ENCODE measurements at regions not wholly inside any gene's neighbourhood (a gene's known extent, or its start where the extent isn't known, plus 50 kb on each side); places are given as distances from the start of the nearest gene placed in this dataset.

DNA sequence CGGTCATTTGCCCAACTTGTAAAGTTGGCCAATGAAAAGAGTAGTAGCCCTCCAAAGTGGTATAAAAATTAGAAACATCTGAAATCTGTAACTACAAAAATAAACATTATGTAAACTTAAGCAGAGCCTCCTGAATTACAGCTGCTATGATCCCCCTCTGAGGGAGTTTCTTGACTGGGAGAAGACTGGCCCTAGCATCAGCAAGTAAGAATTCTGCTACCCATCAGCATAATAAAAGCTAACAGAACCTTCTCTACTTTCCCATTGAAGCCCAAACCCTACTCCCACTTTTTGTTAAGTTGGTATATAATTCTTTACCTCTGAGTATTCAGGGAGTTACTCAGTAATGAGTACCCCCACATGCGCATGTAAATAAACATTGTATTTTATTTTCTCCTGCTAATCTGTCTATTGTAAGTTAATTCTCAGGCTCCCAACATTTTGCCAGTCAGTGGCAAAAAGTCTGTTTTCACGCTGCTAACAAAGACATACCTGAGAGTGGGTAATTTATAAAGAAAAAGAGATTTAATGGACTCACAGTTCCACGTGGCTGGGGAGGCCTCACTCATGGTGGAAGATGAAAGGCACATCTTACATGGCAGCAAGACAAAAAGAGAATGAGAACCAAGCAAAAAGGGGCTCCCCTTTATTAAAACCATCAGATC lies 71.3 kb downstream of the MYL12B start:
- H3K9ac ChIP-seq (ENCODE audit: low read depth in 2 of 2, low read length in 2 of 2), result no peak overlapping the region
- H3K4me3 ChIP-seq, result no peak overlapping the region
- intact Hi-C loops (cut with DNase I), result no loop called here
- no peaks in the 10 kb centered on the region for H3K36me3 ChIP-seq
- no peak for DNase-seq
- TF ChIP-seq, protein P1, sequence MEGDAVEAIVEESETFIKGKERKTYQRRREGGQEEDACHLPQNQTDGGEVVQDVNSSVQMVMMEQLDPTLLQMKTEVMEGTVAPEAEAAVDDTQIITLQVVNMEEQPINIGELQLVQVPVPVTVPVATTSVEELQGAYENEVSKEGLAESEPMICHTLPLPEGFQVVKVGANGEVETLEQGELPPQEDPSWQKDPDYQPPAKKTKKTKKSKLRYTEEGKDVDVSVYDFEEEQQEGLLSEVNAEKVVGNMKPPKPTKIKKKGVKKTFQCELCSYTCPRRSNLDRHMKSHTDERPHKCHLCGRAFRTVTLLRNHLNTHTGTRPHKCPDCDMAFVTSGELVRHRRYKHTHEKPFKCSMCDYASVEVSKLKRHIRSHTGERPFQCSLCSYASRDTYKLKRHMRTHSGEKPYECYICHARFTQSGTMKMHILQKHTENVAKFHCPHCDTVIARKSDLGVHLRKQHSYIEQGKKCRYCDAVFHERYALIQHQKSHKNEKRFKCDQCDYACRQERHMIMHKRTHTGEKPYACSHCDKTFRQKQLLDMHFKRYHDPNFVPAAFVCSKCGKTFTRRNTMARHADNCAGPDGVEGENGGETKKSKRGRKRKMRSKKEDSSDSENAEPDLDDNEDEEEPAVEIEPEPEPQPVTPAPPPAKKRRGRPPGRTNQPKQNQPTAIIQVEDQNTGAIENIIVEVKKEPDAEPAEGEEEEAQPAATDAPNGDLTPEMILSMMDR (IDR thresholded peaks at IDR 0.05), result no peak
- H3K27ac ChIP-seq, result no peak overlapping the region
- no peaks in the 10 kb centered on the region for H3K4me1 ChIP-seq
- no peaks in the 10 kb centered on the region for H3K9me3 ChIP-seq
- H3K27me3 ChIP-seq, result no peaks in the 10 kb centered on the region

DNA sequence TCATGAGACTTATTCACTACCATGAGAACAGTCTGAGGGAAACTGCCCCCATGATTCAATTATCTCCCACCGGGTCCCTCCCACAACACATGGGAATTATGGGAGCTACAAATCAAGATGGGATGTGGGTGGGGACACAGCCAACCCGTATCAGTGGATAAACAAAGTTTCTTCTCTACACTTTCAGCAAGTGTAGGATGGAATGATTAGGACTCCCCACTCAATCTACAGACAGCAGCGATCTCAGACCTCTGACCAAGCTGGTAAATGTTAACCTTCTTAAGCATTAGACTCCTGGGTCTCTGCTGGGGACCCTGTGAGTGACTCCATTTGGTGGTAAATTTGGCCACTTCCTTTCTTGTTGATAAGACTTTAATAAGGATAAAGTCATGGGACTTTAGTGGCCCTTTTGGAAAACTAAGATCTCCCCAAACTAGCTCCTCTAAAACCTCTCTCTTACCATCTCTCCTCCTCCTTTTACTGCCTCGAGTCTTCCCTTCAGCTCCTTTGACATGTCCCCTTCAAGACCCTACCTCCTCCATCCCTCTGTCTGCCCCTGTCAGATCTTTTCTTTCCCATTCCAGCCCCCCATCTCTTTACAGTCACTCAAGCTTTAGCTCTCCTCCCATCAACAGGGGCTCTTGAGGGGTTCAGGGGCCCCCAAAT lies 71.9 kb downstream of the MYL12B start:
- Histone ChIP-seq H3K27me3 (no peaks in the 10 kb centered on the region), H3K9ac (ENCODE audit: low read depth in 2 of 2, low read length in 2 of 2) (no peak overlapping the region), H3K36me3 (no peaks in the 10 kb centered on the region), H3K9me3 (no peaks in the 10 kb centered on the region), H3K27ac (no peak overlapping the region), H3K4me3 (no peak overlapping the region), H3K4me1 (no peaks in the 10 kb centered on the region)
- no peak for DNase-seq
- intact Hi-C loops (cut with DNase I), result no loop called here
- TF ChIP-seq, protein P1 (IDR thresholded peaks at IDR 0.05), result no peak

DNA sequence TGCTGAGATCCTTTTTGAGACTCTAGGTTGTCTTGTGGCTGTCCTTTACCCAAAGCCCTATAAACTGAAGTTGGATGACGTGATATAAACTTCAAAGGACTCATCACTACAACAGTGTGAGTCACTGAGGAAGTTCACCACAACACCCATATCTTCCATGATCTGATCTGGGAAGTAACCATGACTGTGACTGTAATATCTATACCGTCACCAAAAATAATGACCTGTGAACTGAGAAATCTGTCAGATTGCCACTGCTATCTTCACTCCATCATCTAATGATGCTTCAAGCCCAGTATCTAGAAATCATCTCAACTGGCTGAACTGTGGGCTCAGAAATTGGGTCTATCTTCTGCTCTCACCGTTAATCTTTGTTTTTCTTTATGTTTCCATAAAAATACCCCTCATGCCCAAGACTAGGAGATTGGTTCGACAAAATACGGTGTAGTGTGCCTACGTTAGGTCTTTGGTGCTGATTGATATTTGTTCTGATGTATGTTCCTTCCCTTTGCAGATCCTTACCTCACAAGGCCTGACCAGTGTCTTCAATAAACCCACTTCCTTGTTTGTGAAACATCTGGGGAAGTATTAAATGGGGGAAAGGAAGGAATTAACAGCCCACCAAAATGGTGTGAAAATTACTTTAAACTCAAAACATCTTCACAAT lies 78.2 kb downstream of the MYL12B start:
- H3K4me1 ChIP-seq, result no peaks in the 10 kb centered on the region
- no peak overlapping the region for H3K4me3 ChIP-seq
- TF ChIP-seq, protein P1 (IDR thresholded peaks at IDR 0.05), result no peak
- no peak overlapping the region for H3K9ac ChIP-seq (ENCODE audit: low read depth in 2 of 2, low read length in 2 of 2)
- H3K36me3 ChIP-seq, result no peaks in the 10 kb centered on the region
- intact Hi-C loops (cut with DNase I), result loop anchor here (10.0 kb wide), 1 partner anchor 55 kb away; no protein-coding TSS in a partner anchor
- no peaks in the 10 kb centered on the region for H3K9me3 ChIP-seq
- no peak for DNase-seq
- no peaks in the 10 kb centered on the region for H3K27me3 ChIP-seq
- no peak overlapping the region for H3K27ac ChIP-seq

DNA sequence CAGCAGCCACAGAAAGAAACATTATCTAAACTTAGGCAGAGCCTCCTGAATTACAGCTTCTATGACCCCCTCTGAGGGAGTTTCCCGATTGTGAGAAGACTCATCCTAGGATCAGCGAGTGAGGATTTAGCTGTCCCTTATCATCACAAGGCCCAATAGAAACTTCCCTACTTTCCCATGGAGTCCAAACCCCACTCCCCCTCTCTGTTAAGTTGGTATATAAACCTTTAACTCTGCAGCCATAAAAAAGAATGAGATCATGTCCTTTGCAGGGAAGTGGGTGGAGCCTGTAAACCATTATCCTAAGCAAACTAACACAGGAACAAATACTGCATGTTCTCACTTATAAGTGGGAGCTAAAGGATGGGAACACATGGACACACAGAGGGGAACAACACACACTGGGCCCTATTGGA lies 78.8 kb downstream of the MYL12B start:
- Histone ChIP-seq H3K4me3 (no peak overlapping the region), H3K27me3 (no peaks in the 10 kb centered on the region), H3K9me3 (no peaks in the 10 kb centered on the region), H3K36me3 (no peaks in the 10 kb centered on the region), H3K27ac (no peak overlapping the region), H3K9ac (ENCODE audit: low read depth in 2 of 2, low read length in 2 of 2) (no peak overlapping the region), H3K4me1 (no peaks in the 10 kb centered on the region)
- no peak for DNase-seq
- intact Hi-C loops (cut with DNase I), result loop anchor here (10.0 kb wide), 1 partner anchor 56 kb away; no protein-coding TSS in a partner anchor
- TF ChIP-seq, protein P1 (IDR thresholded peaks at IDR 0.05), result no peak

DNA sequence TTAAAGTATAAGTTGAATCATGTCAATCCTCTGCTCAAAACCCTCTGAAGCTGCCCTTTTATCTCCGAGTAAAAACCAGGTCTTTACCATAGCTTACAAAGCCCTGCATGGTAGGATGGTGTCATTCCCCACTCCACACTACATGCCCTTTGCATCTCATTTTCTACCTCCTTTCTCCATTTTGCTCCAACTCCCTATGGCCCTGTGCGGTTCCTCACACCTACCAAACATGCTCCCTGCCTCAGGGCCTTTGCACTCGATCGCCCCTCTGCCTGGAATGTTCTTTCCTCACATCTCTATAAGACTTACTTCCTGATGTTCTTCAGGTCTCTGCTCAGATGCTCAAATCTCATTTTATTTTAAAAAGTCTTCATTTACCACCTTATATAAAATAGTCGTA lies 80.7 kb downstream of the MYL12B start:
- intact Hi-C loops (cut with DNase I), result loop anchor here (10.0 kb wide), 1 partner anchor 58 kb away; no protein-coding TSS in a partner anchor
- TF ChIP-seq, protein P1 (IDR thresholded peaks at IDR 0.05), result no peak
- H3K4me1 ChIP-seq, result no peaks in the 10 kb centered on the region
- H3K36me3 ChIP-seq, result no peaks in the 10 kb centered on the region
- H3K27ac ChIP-seq, result no peak overlapping the region
- no peaks in the 10 kb centered on the region for H3K9me3 ChIP-seq
- DNase-seq, result no peak
- no peak overlapping the region for H3K9ac ChIP-seq (ENCODE audit: low read depth in 2 of 2, low read length in 2 of 2)
- no peaks in the 10 kb centered on the region for H3K27me3 ChIP-seq
- no peak overlapping the region for H3K4me3 ChIP-seq
